NCI-H2171 treated with DMSO at 0.1 percent for 48 hours (cell line): ENCODE measurements at regions not wholly inside any gene's neighbourhood (a gene's known extent, or its start where the extent isn't known, plus 50 kb on each side); places are given as distances from the start of the nearest gene placed in this dataset.
A peak's percentile ranks its signal among the peaks of the same experiment; 100 is the strongest.
"Not testable (repeated sequence)": the region's sequence is repeated elsewhere in the genome, so short reads cannot be mapped to it uniquely, and the experiment has no call there.

ENCODE experiments used
- DNase-seq: peaks from one replicate; lab custom pipeline; 2025; lab: John Stamatoyannopoulos, UW

- DNase-seq = no peak
These were observed 366.6 kb upstream of the RPS23 start for GRCh38 chr5:82644766-82645165.

DNA sequence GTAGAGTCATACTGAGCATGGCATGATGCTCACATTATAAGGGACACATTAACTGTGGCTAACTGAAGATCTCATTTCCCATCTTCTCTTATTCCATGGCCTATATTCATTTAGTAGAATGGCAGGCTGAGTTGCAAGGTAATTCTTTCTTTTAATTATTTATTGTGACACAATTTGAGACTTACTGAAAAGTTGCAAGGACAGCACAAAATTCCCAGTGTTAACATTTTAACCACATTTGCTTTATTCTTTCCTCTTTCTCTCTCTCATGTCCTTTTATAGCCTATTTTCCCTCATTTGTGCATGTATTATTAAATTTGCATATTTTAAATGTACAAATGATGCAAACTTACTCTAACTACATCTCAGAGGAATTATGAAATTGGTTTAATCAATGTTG is 366.1 kb upstream of the RPS23 start:
- no peak for DNase-seq

- DNase-seq = no peak
These were observed 364.2 kb upstream of the RPS23 start for GRCh38 chr5:82642313-82642712.

- peak; percentile 42 for DNase-seq
These were observed 363.3 kb upstream of the RPS23 start for GRCh38 chr5:82641331-82642003.

GRCh38 chr5:82640916-82641315 is 362.8 kb upstream of the RPS23 start:
- no peak for DNase-seq

DNA sequence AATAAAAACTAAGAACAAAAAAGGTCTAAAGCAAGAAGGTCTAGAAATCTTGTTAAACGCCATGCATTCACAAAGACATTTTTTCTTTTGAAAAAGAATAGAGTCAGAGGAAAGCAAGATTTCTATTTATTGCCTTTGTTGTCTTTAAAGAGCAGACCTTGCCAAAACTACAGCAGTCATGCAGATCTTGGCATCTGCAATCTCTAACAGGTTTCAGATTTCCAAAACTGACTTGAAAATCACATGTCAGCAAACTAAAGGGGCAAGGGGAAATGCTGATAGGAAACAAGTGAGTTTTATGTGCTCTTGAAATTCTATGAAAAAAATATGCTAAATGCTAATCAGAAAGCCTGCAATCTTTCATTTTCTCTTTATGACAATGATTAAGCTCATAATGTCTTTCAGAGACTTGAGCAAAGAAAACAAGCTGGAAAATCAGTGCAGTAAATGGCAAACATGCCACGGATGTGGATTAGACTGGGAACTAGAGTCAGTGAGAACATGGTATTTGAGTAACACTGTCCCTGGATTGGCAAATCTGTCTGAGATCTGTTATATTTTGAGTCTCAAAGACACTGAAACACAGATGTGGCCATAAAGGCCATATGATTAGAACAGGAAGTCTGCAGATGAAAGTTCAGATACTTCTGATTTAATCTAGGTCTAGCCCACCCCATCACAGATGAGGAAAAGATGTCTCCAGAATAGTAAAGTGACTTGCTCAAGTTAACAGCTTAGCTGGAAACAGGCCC is 361.4 kb upstream of the RPS23 start:
- DNase-seq = no peak

- no peak for DNase-seq
These were observed 358.4 kb upstream of the RPS23 start for GRCh38 chr5:82636591-82636990.

GRCh38 chr5:82635561-82636288 is 357.6 kb upstream of the RPS23 start:
- no peak for DNase-seq

DNA sequence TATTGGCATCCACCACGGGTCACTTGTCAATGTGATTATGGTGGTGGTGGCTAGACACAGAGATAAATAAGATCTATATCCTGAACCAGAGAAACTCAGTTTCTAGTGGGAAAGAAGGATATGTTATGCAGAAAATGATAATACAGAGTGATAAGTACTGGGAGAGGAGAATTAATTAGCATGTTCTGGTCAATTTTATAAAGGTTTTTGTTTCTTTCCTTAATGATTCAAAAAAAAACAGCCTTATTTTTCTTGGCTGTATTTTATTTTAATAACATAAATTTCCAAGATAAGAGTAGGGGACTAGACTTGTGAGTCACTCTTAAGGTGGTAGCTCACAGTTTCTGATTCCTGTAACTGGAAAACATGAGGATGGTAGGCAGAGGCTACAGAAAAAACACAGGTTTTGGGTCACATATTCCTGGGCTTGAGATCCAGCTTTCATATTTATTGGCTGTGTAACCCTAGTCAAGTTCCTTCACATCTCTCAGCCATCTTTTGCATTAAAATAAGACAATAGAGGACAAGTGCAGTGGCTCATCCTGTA is 350.3 kb upstream of the RPS23 start:
- no peak for DNase-seq

GRCh38 chr5:82626905-82627591 is 348.9 kb upstream of the RPS23 start:
- DNase-seq = not testable (repeated sequence)

DNA sequence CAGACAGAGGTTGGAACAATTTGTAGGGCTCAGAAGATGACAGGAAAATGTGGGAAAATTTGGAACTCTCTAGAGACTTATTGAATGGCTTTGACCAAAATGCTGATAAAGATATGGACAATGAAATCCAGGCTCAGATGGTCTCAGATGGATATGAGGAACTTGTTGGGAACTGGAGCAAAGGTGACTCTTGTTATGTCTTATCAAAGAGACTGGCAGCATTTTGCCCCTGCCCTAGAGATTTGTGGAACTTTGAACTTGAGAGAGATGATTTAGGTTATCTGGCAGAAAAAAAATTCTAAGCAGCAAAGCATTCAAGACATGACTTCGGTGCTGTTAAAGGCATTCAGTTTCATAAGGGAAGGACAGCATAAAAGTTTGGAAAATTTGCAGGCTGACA is 347.9 kb upstream of the RPS23 start:
- DNase-seq = not testable (repeated sequence)

DNA sequence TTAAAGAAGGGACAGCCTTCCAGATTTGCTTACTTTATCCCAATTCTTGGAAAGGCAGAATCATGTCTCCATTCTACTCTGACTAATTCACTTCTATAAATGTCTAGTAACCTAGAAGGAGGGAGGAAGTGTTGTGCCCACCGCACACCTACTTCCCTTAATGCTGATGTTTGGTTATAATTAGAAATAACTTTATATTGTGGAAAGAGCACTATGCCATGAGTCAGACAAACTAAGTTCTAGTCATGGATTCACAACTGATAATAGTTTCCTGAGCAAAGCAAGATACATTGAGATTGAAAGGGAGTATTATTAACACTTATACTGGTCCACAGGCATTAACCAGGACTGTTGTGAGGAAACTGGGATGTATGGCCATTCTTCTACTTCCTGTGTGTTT is 345.9 kb upstream of the RPS23 start:
- no peak for DNase-seq

- DNase-seq = no peak
These were observed 344.8 kb upstream of the RPS23 start for GRCh38 chr5:82622711-82623514.

GRCh38 chr5:82622205-82622604 is 344.1 kb upstream of the RPS23 start:
- no peak for DNase-seq

DNA sequence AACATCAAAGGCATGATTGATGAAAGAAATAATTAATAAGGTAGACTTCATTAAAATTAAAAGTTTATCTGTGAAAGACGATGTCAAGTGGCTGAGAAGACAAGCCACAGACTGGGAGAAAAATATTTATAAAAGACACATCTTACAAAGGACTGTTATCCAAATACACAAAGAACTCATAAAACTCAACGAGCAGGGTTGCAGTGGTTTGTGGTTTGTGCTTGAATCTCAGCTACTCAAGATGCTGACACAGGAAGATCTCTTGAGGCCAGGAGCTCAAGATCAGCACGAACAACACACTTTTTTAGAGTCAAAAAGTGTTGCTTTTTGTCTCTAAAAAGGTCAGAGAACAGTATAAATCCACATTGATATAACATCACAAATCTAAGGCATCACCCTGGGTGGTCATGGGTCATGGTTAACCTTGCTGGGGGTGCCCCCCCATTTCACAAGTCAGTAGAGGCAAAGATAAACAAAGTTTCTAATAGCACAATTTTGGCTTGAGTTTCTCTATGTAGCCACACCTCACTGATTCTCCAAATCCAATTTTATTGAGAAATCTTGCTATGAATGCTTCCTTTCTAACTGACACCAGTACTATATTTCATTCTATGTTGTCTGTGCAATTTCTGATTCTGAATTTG is 342.9 kb upstream of the RPS23 start:
- DNase-seq = no peak

DNA sequence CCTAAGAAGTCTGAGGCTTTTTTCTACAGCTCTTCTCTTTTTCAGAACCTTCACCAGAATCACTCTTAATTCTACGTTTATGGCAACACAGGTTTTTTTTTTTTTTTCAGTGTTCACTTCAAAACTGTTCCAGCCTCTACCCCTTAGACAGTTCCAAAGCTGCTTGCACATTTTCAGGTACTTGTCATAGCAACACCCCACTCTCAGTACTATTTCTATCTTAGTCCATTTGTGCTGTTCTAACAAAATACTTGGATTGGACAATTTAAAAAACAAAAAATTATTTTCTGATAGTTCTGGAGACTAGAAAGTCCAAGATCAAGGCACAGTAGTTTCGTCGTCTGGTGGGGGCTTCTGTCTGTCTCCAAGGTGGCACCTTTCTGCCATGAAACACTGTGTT is 340.9 kb upstream of the RPS23 start:
- no peak for DNase-seq

DNA sequence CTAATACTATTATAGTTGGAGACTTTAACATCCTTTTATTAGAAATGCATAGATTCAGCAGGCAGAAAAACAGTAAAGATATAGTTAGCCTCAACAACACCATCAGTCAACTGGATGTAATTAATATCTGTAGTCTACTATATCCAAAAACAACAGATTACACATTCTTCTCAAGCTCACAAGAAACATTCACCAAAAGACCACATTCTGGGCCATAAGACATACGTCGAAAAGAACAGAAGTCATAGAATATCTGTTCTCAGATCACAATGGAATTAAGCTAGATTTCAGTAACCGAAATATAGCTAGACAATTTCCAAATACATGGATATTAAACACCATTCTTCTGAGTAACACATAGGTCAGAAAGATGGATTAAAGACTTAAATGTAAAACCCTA is 336.6 kb upstream of the RPS23 start:
- no peak for DNase-seq

DNA sequence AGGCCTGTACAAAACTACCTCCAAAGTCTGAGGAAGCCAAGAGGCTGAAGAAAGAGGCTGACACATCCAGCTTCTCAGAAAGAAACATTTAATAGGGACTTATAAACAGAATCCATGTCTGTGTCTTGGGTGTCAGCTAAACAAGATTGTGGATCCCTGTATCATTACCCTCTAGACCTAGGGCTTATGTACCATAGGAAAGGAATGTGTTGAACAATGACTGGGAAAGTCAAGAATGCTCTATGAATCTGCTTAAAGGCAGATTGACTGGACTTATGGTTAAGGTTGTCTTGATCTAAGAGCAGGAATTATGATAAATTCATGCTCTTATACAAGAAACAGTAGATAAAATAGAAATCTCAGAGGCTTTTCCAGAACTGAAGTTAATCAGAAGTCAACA is 335.7 kb upstream of the RPS23 start:
- no peak for DNase-seq

DNA sequence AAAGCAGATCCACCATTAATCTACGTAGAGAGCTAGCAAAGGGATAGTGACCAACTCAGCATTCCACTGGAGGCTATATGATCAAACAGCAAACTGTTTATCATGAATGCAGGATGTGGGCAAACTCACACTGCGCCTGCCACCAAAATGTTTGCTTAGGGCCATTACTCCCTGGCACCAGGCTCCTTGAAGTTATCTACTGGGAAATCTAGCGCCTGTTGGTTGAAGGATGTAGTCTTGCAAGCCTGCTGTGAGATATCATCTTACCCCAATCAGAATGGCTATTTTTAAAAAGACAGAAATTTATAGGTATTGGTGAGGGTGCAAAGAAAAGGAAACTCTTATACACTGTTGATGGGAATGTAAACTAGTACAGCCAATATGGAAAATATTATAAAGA is 332.5 kb upstream of the RPS23 start:
- DNase-seq = no peak

DNA sequence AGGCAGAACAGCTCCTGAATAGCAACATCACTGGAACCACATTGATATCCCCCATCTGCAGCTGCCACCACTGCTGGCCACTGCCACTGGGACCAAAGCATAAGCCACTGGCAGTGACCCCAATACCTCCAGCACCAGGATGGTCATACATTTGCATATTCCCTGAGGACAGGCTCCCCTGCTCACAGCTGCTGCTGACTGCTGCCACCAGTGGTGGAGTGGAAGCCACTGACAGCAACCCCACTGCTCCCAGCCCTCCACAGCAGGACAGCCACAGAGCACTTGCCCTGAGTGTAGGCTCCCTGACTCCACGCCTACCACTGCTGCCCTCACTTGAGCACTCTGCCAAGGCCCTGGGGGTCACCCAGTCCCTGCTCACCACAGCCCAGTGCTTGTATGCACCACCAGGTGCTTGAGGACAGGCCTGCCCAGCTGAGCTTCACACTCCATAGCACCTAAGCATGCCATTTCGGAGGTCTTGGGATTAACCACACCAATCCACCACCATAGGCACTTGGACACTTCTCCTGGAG is 327.4 kb upstream of the RPS23 start:
- no peak for DNase-seq
